Transverse colon (tissue), 4 donors: ENCODE measurements at regions not wholly inside any gene's neighbourhood (a gene's known extent, or its start where the extent isn't known, plus 50 kb on each side); places are given as distances from the start of the nearest gene placed in this dataset.

Experiments used
- DNase-seq: peaks from one replicate; pipeline ENCODE4 v3.0.0-alpha.2; 2019
- H3K27ac ChIP-seq, 4 donors: fragments of 200-600 bp; sonication (generic); 2 replicates each; pipeline ENCODE4 v1.5.1; 2016 to 2018; ENCODE audit warnings: inconsistent platforms in 4 of 4
- H3K27me3 ChIP-seq: fragments of 200-600 bp; sonication (generic); 2 replicates; pipeline ENCODE4 v1.5.1; 2017; ENCODE audit warnings: inconsistent platforms
- H3K36me3 ChIP-seq, 4 donors: fragments of 200-600 bp; sonication (generic); 2 replicates each; pipeline ENCODE4 v1.5.1; 2017 to 2019; ENCODE audit warnings: inconsistent platforms in 4 of 4
- H3K4me1 ChIP-seq, 4 donors: fragments of 200-600 bp; sonication (generic); 2 replicates each; pipeline ENCODE4 v1.5.1; 2017 to 2020; ENCODE audit warnings: inconsistent platforms in 4 of 4
- H3K4me3 ChIP-seq, 4 donors: fragments of 200-600 bp; sonication (generic); 1 replicate in 1 of 4; 2 replicates in 3 of 4; pipeline versions ENCODE4 v1.5.1 to v1.6.1; 2017 to 2019; ENCODE audit warnings: inconsistent platforms in 4 of 4
- H3K9me3 ChIP-seq, 2 donors: fragments of 200-600 bp; sonication (generic); 2 replicates each; pipeline ENCODE4 v1.5.1; 2017 to 2019; ENCODE audit warnings: inconsistent platforms in 2 of 2
- EP300 ChIP-seq: sonication (generic); formaldehyde crosslinking; IDR thresholded peaks from one replicate; pipeline ENCODE4 v1.6.1; 2017; ENCODE audit warnings: antibody characterized with exemption, low read depth
- POLR2A ChIP-seq: fragments of 450-650 bp; IDR thresholded peaks from one replicate; pipeline ENCODE4 v1.6.1; 2016; ENCODE audit warnings: antibody characterized with exemption, mild to moderate bottlenecking, moderate library complexity
- POLR2AphosphoS5 ChIP-seq, 3 donors: sonication (generic); formaldehyde crosslinking; IDR thresholded peaks; one replicate each; pipeline ENCODE4 v1.6.1; 2016; ENCODE audit warnings: antibody characterized with exemption in 3 of 3
- WGBS, 2 donors: methylation state at CpG; one replicate each; pipeline ENCODE4 v1.1.5; 2018; ENCODE audit warnings: low coverage in 1 of 2; 5-methylcytosine and 5-hydroxymethylcytosine counted together
- in situ Hi-C, 4 donors: fragments of 200-750 bp; cut with MboI; loops; one replicate each; pipeline versions ENCODE4 v1.15.0 to v1.15.1; 2017; ENCODE audit warnings: low sequenced_read_pairs in 3 of 4, low pct_ligation_motif_present in 1 of 4, low pct_unique_long_range_greater_than_20kb in 1 of 4
- intact Hi-C: fragments of 100-400 bp; cut with DNase I; formaldehyde crosslinking; loops from one replicate; pipeline ENCODE4 v1.15.1; 2023; ENCODE audit warnings: low total_unique reads
- TF ChIP-seq, protein P1 (sequence below), 5 experiments: fragments of 200-600 bp in 3 of 5; fragments of 450-650 bp in 2 of 5; sonication (generic) in 3 of 5; IDR thresholded peaks; 1 replicate in 2 of 5; 2 replicates in 3 of 5; pipeline ENCODE4 v1.5.1; 2016 to 2017; ENCODE audit warnings: antibody characterized with exemption in 5 of 5, inconsistent platforms in 3 of 5, mild to moderate bottlenecking in 2 of 5, moderate library complexity in 1 of 5

DNA sequence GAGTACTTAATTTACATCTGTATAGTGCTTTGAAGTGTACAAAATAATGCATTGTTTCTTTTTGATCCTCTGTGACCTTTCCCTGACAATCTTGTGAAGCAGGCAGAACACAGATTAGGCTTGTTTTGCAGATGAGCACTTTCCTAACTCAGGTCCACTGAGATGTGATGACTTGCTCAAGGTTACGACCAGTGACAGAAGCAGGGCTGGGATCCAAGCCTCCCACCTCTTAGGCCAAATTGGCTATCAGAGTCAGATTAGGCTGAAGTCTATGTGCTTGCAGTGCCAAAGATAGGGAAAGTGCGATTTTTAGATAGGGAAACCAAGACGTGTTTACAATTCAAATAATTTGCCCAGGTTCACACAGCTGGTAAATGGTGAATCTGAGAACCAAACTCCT lies 147.3 kb downstream of the OMA1 start:
- H3K9me3 ChIP-seq, result no peaks in the 10 kb centered on the region
- intact Hi-C loops, result no loop called here
- H3K4me3 ChIP-seq, result no peak overlapping the region
- TF ChIP-seq, protein P1, sequence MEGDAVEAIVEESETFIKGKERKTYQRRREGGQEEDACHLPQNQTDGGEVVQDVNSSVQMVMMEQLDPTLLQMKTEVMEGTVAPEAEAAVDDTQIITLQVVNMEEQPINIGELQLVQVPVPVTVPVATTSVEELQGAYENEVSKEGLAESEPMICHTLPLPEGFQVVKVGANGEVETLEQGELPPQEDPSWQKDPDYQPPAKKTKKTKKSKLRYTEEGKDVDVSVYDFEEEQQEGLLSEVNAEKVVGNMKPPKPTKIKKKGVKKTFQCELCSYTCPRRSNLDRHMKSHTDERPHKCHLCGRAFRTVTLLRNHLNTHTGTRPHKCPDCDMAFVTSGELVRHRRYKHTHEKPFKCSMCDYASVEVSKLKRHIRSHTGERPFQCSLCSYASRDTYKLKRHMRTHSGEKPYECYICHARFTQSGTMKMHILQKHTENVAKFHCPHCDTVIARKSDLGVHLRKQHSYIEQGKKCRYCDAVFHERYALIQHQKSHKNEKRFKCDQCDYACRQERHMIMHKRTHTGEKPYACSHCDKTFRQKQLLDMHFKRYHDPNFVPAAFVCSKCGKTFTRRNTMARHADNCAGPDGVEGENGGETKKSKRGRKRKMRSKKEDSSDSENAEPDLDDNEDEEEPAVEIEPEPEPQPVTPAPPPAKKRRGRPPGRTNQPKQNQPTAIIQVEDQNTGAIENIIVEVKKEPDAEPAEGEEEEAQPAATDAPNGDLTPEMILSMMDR (IDR thresholded peaks at IDR 0.05), result no peak
- no peak for TF ChIP-seq EP300
- TF ChIP-seq POLR2AphosphoS5 (IDR thresholded peaks at IDR 0.05), result no peak
- no peak for TF ChIP-seq POLR2A
- H3K4me1 ChIP-seq, result peaks cover 0 to 3% (median 0%) of the 10 kb centered on the region in 4 donors
- H3K27ac ChIP-seq, result no peak overlapping the region
- in situ Hi-C loops, result no loop called here
- no peak for DNase-seq
- WGBS, 2 donors, result 81 to 100% methylated on average over 1 to 3 of the region's 3 CpGs
- H3K36me3 ChIP-seq, result no peaks in the 10 kb centered on the region
- no peaks in the 10 kb centered on the region for H3K27me3 ChIP-seq

GRCh38 chr1:58398714-58399113 lies 147.8 kb downstream of the OMA1 start:
- Histone ChIP-seq H3K9me3 (no peaks in the 10 kb centered on the region), H3K27ac (no peak overlapping the region), H3K4me3 (no peak overlapping the region), H3K27me3 (no peaks in the 10 kb centered on the region), H3K36me3 (no peaks in the 10 kb centered on the region), H3K4me1 (peaks cover 0 to 3% (median 0%) of the 10 kb centered on the region in 4 donors)
- no peak for TF ChIP-seq POLR2A
- TF ChIP-seq, protein P1 (IDR thresholded peaks at IDR 0.05), result no peak
- 50 to 81% methylated on average over 1 of the region's 1 CpG for WGBS, 2 donors
- DNase-seq, result no peak
- intact Hi-C loops, result no loop called here
- in situ Hi-C loops, result no loop called here

GRCh38 chr1:58397187-58397820 lies 149.2 kb downstream of the OMA1 start:
- no peaks in the 10 kb centered on the region for H3K36me3 ChIP-seq
- TF ChIP-seq EP300 (no peak), POLR2A (no peak), POLR2AphosphoS5 (IDR thresholded peaks at IDR 0.05) (no peak)
- TF ChIP-seq, protein P1 (IDR thresholded peaks at IDR 0.05), result no peak
- intact Hi-C loops (loop anchor here (2.0 kb wide), 1 partner anchor 73 kb away; no protein-coding TSS in a partner anchor), in situ Hi-C loops (no loop called here)
- no peak overlapping the region for H3K27ac ChIP-seq
- H3K4me1 ChIP-seq, result peaks cover 0 to 3% (median 0%) of the 10 kb centered on the region in 4 donors
- no peak for DNase-seq
- 85 to 92% methylated on average over 2 to 9 of the region's 9 CpGs for WGBS, 2 donors
- no peaks in the 10 kb centered on the region for H3K9me3 ChIP-seq
- H3K27me3 ChIP-seq, result no peaks in the 10 kb centered on the region
- no peak overlapping the region for H3K4me3 ChIP-seq

- no peak overlapping the region for H3K27ac ChIP-seq
- TF ChIP-seq EP300 (no peak), POLR2A (no peak), POLR2AphosphoS5 (IDR thresholded peaks at IDR 0.05) (no peak)
- TF ChIP-seq, protein P1 (IDR thresholded peaks at IDR 0.05), result no peak
- no peak for DNase-seq
- H3K9me3 ChIP-seq, result no peaks in the 10 kb centered on the region
- H3K27me3 ChIP-seq, result no peaks in the 10 kb centered on the region
- 70 to 71% methylated on average over 5 to 6 of the region's 6 CpGs for WGBS, 2 donors
- no peak overlapping the region for H3K4me3 ChIP-seq
- in situ Hi-C loops, result no loop called here
- intact Hi-C loops, result loop anchor here (2.0 kb wide), 1 partner anchor 71 kb away; no protein-coding TSS in a partner anchor
- peaks cover 0 to 3% (median 0%) of the 10 kb centered on the region in 4 donors for H3K4me1 ChIP-seq
- H3K36me3 ChIP-seq, result no peaks in the 10 kb centered on the region
These were observed 150.4 kb downstream of the OMA1 start for GRCh38 chr1:58396150-58396549.
